Urothelium cell line (cell line): ENCODE measurements at regions not wholly inside any gene's neighbourhood (a gene's known extent, or its start where the extent isn't known, plus 50 kb on each side); places are given as distances from the start of the nearest gene placed in this dataset.

ENCODE experiments used
- DNase-seq: peaks from one replicate; pipeline ENCODE4 v3.0.0; 2011; ENCODE audit warnings: low spot score, mixed read lengths
- FAIRE-seq: peaks from 2 replicates; lab custom pipeline; 2011; peaks lifted over from hg19 to GRCh38; lab: Jason Lieb, UNC

GRCh38 chr11:119496997-119497396 lies 74.0 kb upstream of the THY1 start:
- no peak for FAIRE-seq
- DNase-seq, result no peak

- no peak for FAIRE-seq
- DNase-seq, result no peak
These were observed 73.5 kb upstream of the THY1 start for GRCh38 chr11:119496469-119496868.

- FAIRE-seq, result no peak
These were observed 70.7 kb upstream of the THY1 start for GRCh38 chr11:119493712-119494111.

GRCh38 chr11:119491753-119492510 lies 69.0 kb upstream of the THY1 start:
- no peak for DNase-seq
- FAIRE-seq, result no peak

More at GRCh38 chr11:119493712-119494111, 70.7 kb upstream of the THY1 start:
- peak; percentile 36 for DNase-seq

GRCh38 chr11:119490253-119491006 lies 67.5 kb upstream of the THY1 start:
- FAIRE-seq (no peak), DNase-seq (no peak)

- DNase-seq (no peak), FAIRE-seq (no peak)
These were observed 66.1 kb upstream of the THY1 start for GRCh38 chr11:119489087-119489486.

GRCh38 chr11:119488256-119488995 lies 65.5 kb upstream of the THY1 start:
- no peak for FAIRE-seq
- DNase-seq, result no peak

- no peak for DNase-seq
- no peak for FAIRE-seq
These were observed 63.8 kb upstream of the THY1 start for GRCh38 chr11:119486691-119487259.

GRCh38 chr11:119486016-119486415 lies 63.0 kb upstream of the THY1 start:
- DNase-seq, result no peak
- FAIRE-seq, result no peak

GRCh38 chr11:119484741-119485605 lies 62.0 kb upstream of the THY1 start:
- FAIRE-seq (no peak), DNase-seq (no peak)

GRCh38 chr11:119483881-119484371 lies 61.0 kb upstream of the THY1 start:
- FAIRE-seq (no peak), DNase-seq (no peak)

GRCh38 chr11:119483341-119483880 lies 60.4 kb upstream of the THY1 start:
- FAIRE-seq (no peak), DNase-seq (no peak)

GRCh38 chr11:119482521-119483011 lies 59.6 kb upstream of the THY1 start:
- no peak for FAIRE-seq
- DNase-seq, result no peak

GRCh38 chr11:119481667-119482400 lies 58.9 kb upstream of the THY1 start:
- no peak for FAIRE-seq
- DNase-seq, result no peak

- DNase-seq (peak; percentile 91), FAIRE-seq (peak; percentile 20)
These were observed 58.2 kb upstream of the THY1 start for GRCh38 chr11:119481021-119481666.

- no peak for DNase-seq
- no peak for FAIRE-seq
These were observed 57.5 kb upstream of the THY1 start for GRCh38 chr11:119480380-119481020.

GRCh38 chr11:119479685-119480275 lies 56.8 kb upstream of the THY1 start:
- FAIRE-seq, result no peak
- peak; percentile 56 for DNase-seq
